Activated CD8-positive, alpha-beta memory T cell treated with anti-CD3 and anti-CD28 coated beads, Interleukin-2, amount 50 U/mL, for 1 hour (primary cell): ENCODE measurements at regions not wholly inside any gene's neighbourhood (a gene's known extent, or its start where the extent isn't known, plus 50 kb on each side); places are given as distances from the start of the nearest gene placed in this dataset.
"Not testable (repeated sequence)": the region's sequence is repeated elsewhere in the genome, so short reads cannot be mapped to it uniquely, and the experiment has no call there.

ENCODE experiments used
- DNase-seq: peaks from one replicate; pipeline ENCODE4 v3.0.0-alpha.2; 2020; ENCODE audit errors: extremely low read depth

GRCh38 chr4:18454349-18454748, 432.8 kb upstream of the LCORL start:
- no peak for DNase-seq

- no peak for DNase-seq
Measured at GRCh38 chr4:18445110-18445509, 423.6 kb upstream of the LCORL start.

GRCh38 chr4:18444206-18444605, 422.7 kb upstream of the LCORL start:
- DNase-seq = no peak

GRCh38 chr4:18442957-18443356, 421.4 kb upstream of the LCORL start:
- DNase-seq = no peak

GRCh38 chr4:18441676-18442075, 420.1 kb upstream of the LCORL start:
- DNase-seq = no peak

GRCh38 chr4:18441203-18441590, 419.6 kb upstream of the LCORL start:
- DNase-seq = no peak

- DNase-seq = no peak
Measured at GRCh38 chr4:18440527-18441202, 419.1 kb upstream of the LCORL start.

- DNase-seq = no peak
Measured at GRCh38 chr4:18439311-18439710, 417.8 kb upstream of the LCORL start.

GRCh38 chr4:18435781-18436180, 414.2 kb upstream of the LCORL start:
- DNase-seq = no peak

GRCh38 chr4:18422685-18423084, 401.1 kb upstream of the LCORL start:
- no peak for DNase-seq

- DNase-seq = no peak
Measured at GRCh38 chr4:18421519-18421918, 400.0 kb upstream of the LCORL start.

GRCh38 chr4:18419780-18420179, 398.2 kb upstream of the LCORL start:
- no peak for DNase-seq

GRCh38 chr4:18418195-18418898, 396.8 kb upstream of the LCORL start:
- DNase-seq = not testable (repeated sequence)

- not testable (repeated sequence) for DNase-seq
Measured at GRCh38 chr4:18417651-18418050, 396.1 kb upstream of the LCORL start.

- no peak for DNase-seq
Measured at GRCh38 chr4:18406264-18406663, 384.7 kb upstream of the LCORL start.

GRCh38 chr4:18405054-18405453, 383.5 kb upstream of the LCORL start:
- no peak for DNase-seq

- no peak for DNase-seq
Measured at GRCh38 chr4:18404642-18405041, 383.1 kb upstream of the LCORL start.

GRCh38 chr4:18403327-18403726, 381.8 kb upstream of the LCORL start:
- DNase-seq = no peak

GRCh38 chr4:18401868-18402267, 380.3 kb upstream of the LCORL start:
- DNase-seq = no peak

GRCh38 chr4:18401425-18401824, 379.9 kb upstream of the LCORL start:
- DNase-seq = no peak

GRCh38 chr4:18398661-18399060, 377.1 kb upstream of the LCORL start:
- no peak for DNase-seq

- DNase-seq = no peak
Measured at GRCh38 chr4:18397681-18398390, 376.3 kb upstream of the LCORL start.

- no peak for DNase-seq
Measured at GRCh38 chr4:18394656-18395055, 373.1 kb upstream of the LCORL start.
